GM12872 (cell line): ENCODE measurements at regions not wholly inside any gene's neighbourhood (a gene's known extent, or its start where the extent isn't known, plus 50 kb on each side); places are given as distances from the start of the nearest gene placed in this dataset.

Source experiments
- CTCF ChIP-seq: IDR thresholded peaks from 3 replicates; pipeline ENCODE4 v1.5.1; 2011; ENCODE audit warnings: low read depth, mild to moderate bottlenecking, low read length, moderate library complexity; ENCODE audit not compliant: insufficient read depth

- TF ChIP-seq CTCF: no peak
Observed at GRCh38 chr5:10160241-10160640, 89.4 kb downstream of the ATPSCKMT start.

- TF ChIP-seq CTCF: 0 out of 3 replicates have a peak, but pooled peaks have one; percentile 22
Observed at GRCh38 chr5:10158886-10159285, 90.8 kb downstream of the ATPSCKMT start.

- no peak for TF ChIP-seq CTCF
Observed at GRCh38 chr5:10157085-10157669, 92.5 kb downstream of the ATPSCKMT start.

- TF ChIP-seq CTCF: no peak
Observed at GRCh38 chr5:10155897-10156667, 93.6 kb downstream of the ATPSCKMT start.

DNA sequence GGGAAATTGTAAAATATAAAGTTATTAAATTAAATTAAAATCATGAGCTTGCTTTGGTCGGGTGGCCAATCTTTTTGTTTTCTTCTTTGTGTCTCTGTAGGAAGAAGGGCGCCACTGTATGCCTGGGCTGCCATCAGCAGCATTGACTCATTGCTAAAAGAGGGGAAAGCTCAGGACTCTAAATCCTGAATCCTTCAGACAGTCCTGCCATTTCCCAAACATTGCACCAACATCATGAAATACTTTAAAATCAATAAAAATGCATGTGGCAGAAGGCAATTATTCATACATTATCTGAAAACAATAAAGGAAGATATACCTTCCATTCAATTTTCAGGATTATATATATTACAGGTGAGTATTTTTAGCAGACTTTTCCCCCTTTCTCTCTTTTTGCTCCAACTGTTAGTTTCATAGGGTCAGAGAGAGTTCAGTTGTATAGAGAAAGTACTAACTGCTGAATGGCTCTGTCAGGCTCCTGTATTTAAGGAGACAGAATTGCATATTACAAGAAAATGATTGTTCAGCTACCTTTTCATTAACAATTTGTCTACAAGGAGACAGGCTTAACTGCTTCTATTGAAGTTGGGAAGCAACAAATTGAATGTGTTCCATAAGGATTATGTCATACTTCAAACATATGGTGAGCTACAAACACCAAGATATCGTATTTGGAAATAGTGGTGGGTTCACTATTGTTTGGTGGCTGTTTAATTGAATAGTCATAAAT is 95.7 kb downstream of the ATPSCKMT start:
- TF ChIP-seq CTCF: no peak

GRCh38 chr5:10153394-10153793 is 96.3 kb downstream of the ATPSCKMT start:
- no peak for TF ChIP-seq CTCF

- TF ChIP-seq CTCF: no peak
Observed at GRCh38 chr5:10151656-10152055, 98.0 kb downstream of the ATPSCKMT start.
